Stimulated activated naive CD8-positive, alpha-beta T cell treated with anti-CD3 and anti-CD28 coated beads, Interleukin-15, amount 100 ng/mL, for 72 hours (primary cell): ENCODE measurements at regions not wholly inside any gene's neighbourhood (a gene's known extent, or its start where the extent isn't known, plus 50 kb on each side); places are given as distances from the start of the nearest gene placed in this dataset.

Experiments
- ATAC-seq: fragments of 150-1000 bp; cut with Tn5 transposase; 2 replicates; pipeline ENCODE4 v1.10.0; 2021; ENCODE audit warnings: mild to moderate bottlenecking, moderate library complexity
- DNase-seq, 2 donors: peaks; one replicate each; pipeline ENCODE4 v3.0.0; 2021 to 2022
- H3K27ac Mint-ChIP-seq, 2 donors: one replicate each; pipeline ENCODE4 v1.8.0; 2022; ENCODE audit warnings: mild to moderate bottlenecking in 2 of 2, mixed read lengths in 2 of 2, moderate library complexity in 2 of 2
- H3K27me3 Mint-ChIP-seq: one replicate; pipeline ENCODE4 v1.8.0; 2022; ENCODE audit warnings: mixed read lengths
- H3K4me1 Mint-ChIP-seq: one replicate; pipeline ENCODE4 v1.8.0; 2022; ENCODE audit warnings: mild to moderate bottlenecking, mixed read lengths
- H3K4me3 Mint-ChIP-seq, 2 donors: one replicate each; pipeline ENCODE4 v1.8.0; 2022; ENCODE audit warnings: mild to moderate bottlenecking in 2 of 2, mixed read lengths in 2 of 2, moderate library complexity in 1 of 2
- H3K9me3 Mint-ChIP-seq, 2 donors: one replicate each; pipeline ENCODE4 v1.8.0; 2022; ENCODE audit warnings: mixed read lengths in 2 of 2

GRCh38 chrX:3771766-3772165 is 58.3 kb upstream of the PRKX start:
- Mint-ChIP-seq H3K27me3 (no peaks in the 10 kb centered on the region), H3K4me1 (no peaks in the 10 kb centered on the region), H3K27ac (no peak overlapping the region), H3K9me3 (no peaks in the 10 kb centered on the region), H3K4me3 (no peak overlapping the region)
- no peak for ATAC-seq
- DNase-seq, result no peak

- no peaks in the 10 kb centered on the region for H3K4me1 Mint-ChIP-seq
- no peak for ATAC-seq
Measured at GRCh38 chrX:3768881-3769280, 55.4 kb upstream of the PRKX start.

More at GRCh38 chrX:3768881-3769280, 55.4 kb upstream of the PRKX start:
- no peaks in the 10 kb centered on the region for H3K27me3 Mint-ChIP-seq
- no peak for DNase-seq
- H3K27ac Mint-ChIP-seq, result no peak overlapping the region
- no peak overlapping the region for H3K4me3 Mint-ChIP-seq
- H3K9me3 Mint-ChIP-seq, result peaks cover 6% of the 10 kb centered on the region in 2 donors
